ENCODE measurements at regions not wholly inside any gene's neighbourhood (a gene's known extent, or its start where the extent isn't known, plus 50 kb on each side); places are given as distances from the start of the nearest gene placed in this dataset.

- no peak overlapping the region for H3K27ac ChIP-seq
- no peak for DNase-seq
- no peak for TF ChIP-seq CTCF (IDR thresholded peaks at IDR 0.05; ENCODE audit: low read depth, low read length)
These were observed 491.6 kb upstream of the NECTIN3 start for GRCh38 chr3:110579840-110580550.

GRCh38 chr3:110583373-110583935 lies 488.2 kb upstream of the NECTIN3 start:
- DNase-seq, result no peak
- Histone ChIP-seq H3K9me3 (ENCODE audit: severe bottlenecking) (no peaks in the 10 kb centered on the region), H3K27me3 (ENCODE audit: insufficient read depth, low read depth, severe bottlenecking) (no peaks in the 10 kb centered on the region), H3K36me3 (no peaks in the 10 kb centered on the region), H3K4me3 (ENCODE audit: low read depth, low read length) (no peak overlapping the region), H3K27ac (no peak overlapping the region)
- TF ChIP-seq CTCF (IDR thresholded peaks at IDR 0.05; ENCODE audit: low read depth, low read length), result no peak

More at GRCh38 chr3:110579840-110580550, 491.6 kb upstream of the NECTIN3 start:
- H3K36me3 ChIP-seq, result no peaks in the 10 kb centered on the region
- H3K27me3 ChIP-seq (ENCODE audit: insufficient read depth, low read depth, severe bottlenecking), result no peaks in the 10 kb centered on the region
- H3K4me3 ChIP-seq (ENCODE audit: low read depth, low read length), result no peak overlapping the region
- no peaks in the 10 kb centered on the region for H3K9me3 ChIP-seq (ENCODE audit: severe bottlenecking)

- DNase-seq, result no peak
- no peak for TF ChIP-seq CTCF (IDR thresholded peaks at IDR 0.05; ENCODE audit: low read depth, low read length)
These were observed 482.7 kb upstream of the NECTIN3 start for GRCh38 chr3:110588906-110589305.

GRCh38 chr3:110589341-110589740 lies 482.3 kb upstream of the NECTIN3 start:
- Histone ChIP-seq H3K27me3 (ENCODE audit: insufficient read depth, low read depth, severe bottlenecking) (no peaks in the 10 kb centered on the region), H3K27ac (no peak overlapping the region), H3K9me3 (ENCODE audit: severe bottlenecking) (no peaks in the 10 kb centered on the region), H3K36me3 (no peaks in the 10 kb centered on the region), H3K4me3 (ENCODE audit: low read depth, low read length) (no peak overlapping the region)
- no peak for DNase-seq
- TF ChIP-seq CTCF (IDR thresholded peaks at IDR 0.05; ENCODE audit: low read depth, low read length), result no peak

More at GRCh38 chr3:110588906-110589305, 482.7 kb upstream of the NECTIN3 start:
- H3K36me3 ChIP-seq, result no peaks in the 10 kb centered on the region
- H3K27me3 ChIP-seq (ENCODE audit: insufficient read depth, low read depth, severe bottlenecking), result no peaks in the 10 kb centered on the region
- no peak overlapping the region for H3K27ac ChIP-seq
- no peak overlapping the region for H3K4me3 ChIP-seq (ENCODE audit: low read depth, low read length)
- H3K9me3 ChIP-seq (ENCODE audit: severe bottlenecking), result no peaks in the 10 kb centered on the region

GRCh38 chr3:110593749-110594148 lies 477.9 kb upstream of the NECTIN3 start:
- Histone ChIP-seq H3K4me3 (ENCODE audit: low read depth, low read length) (no peak overlapping the region), H3K27me3 (ENCODE audit: insufficient read depth, low read depth, severe bottlenecking) (no peaks in the 10 kb centered on the region), H3K36me3 (no peaks in the 10 kb centered on the region), H3K27ac (no peak overlapping the region), H3K9me3 (ENCODE audit: severe bottlenecking) (no peaks in the 10 kb centered on the region)
- TF ChIP-seq CTCF (IDR thresholded peaks at IDR 0.05; ENCODE audit: low read depth, low read length), result no peak
- no peak for DNase-seq

Data from WERI-Rb-1 (cell line).